HG03457 (cell line): ENCODE measurements at regions not wholly inside any gene's neighbourhood (a gene's known extent, or its start where the extent isn't known, plus 50 kb on each side); places are given as distances from the start of the nearest gene placed in this dataset.

Experiments
- ATAC-seq: cut with Tn5 transposase; IDR thresholded peaks from one replicate; pipeline ENCODE4 v1.9.1; 2021; ENCODE audit warnings: moderate number of reproducible peaks; ENCODE audit not compliant: unreplicated experiment

GRCh38 chr18:38023871-38024270 is 458.3 kb upstream of the CELF4 start:
- no peak for ATAC-seq

GRCh38 chr18:38022234-38022633 is 456.6 kb upstream of the CELF4 start:
- ATAC-seq, result no peak

- ATAC-seq, result no peak
Measured at GRCh38 chr18:38019292-38019691, 453.7 kb upstream of the CELF4 start.

- ATAC-seq, result no peak
Measured at GRCh38 chr18:38010971-38011857, 445.6 kb upstream of the CELF4 start.

GRCh38 chr18:38010037-38010436 is 444.4 kb upstream of the CELF4 start:
- ATAC-seq, result no peak

- ATAC-seq, result no peak
Measured at GRCh38 chr18:38009320-38009719, 443.7 kb upstream of the CELF4 start.

GRCh38 chr18:38007676-38008330 is 442.2 kb upstream of the CELF4 start:
- no peak for ATAC-seq

GRCh38 chr18:38007026-38007425 is 441.4 kb upstream of the CELF4 start:
- ATAC-seq, result no peak

GRCh38 chr18:38006541-38006940 is 440.9 kb upstream of the CELF4 start:
- no peak for ATAC-seq

GRCh38 chr18:37997695-37998094 is 432.1 kb upstream of the CELF4 start:
- ATAC-seq, result no peak

GRCh38 chr18:37987901-37988300 is 422.3 kb upstream of the CELF4 start:
- ATAC-seq, result no peak

- ATAC-seq, result no peak
Measured at GRCh38 chr18:37986665-37987064, 421.1 kb upstream of the CELF4 start.

GRCh38 chr18:37985126-37985525 is 419.5 kb upstream of the CELF4 start:
- no peak for ATAC-seq

- ATAC-seq, result no peak
Measured at GRCh38 chr18:37980556-37980955, 415.0 kb upstream of the CELF4 start.

- ATAC-seq, result no peak
Measured at GRCh38 chr18:37975446-37975845, 409.8 kb upstream of the CELF4 start.

GRCh38 chr18:37967261-37967660 is 401.7 kb upstream of the CELF4 start:
- no peak for ATAC-seq

GRCh38 chr18:37965572-37965970 is 400.0 kb upstream of the CELF4 start:
- ATAC-seq, result no peak

- ATAC-seq, result no peak
Measured at GRCh38 chr18:37964885-37965571, 399.4 kb upstream of the CELF4 start.

- ATAC-seq, result no peak
Measured at GRCh38 chr18:37963837-37964236, 398.2 kb upstream of the CELF4 start.

GRCh38 chr18:37962316-37962966 is 396.8 kb upstream of the CELF4 start:
- ATAC-seq, result no peak

GRCh38 chr18:37958499-37958898 is 392.9 kb upstream of the CELF4 start:
- ATAC-seq, result no peak
